ENCODE measurements at regions not wholly inside any gene's neighbourhood (a gene's known extent, or its start where the extent isn't known, plus 50 kb on each side); places are given as distances from the start of the nearest gene placed in this dataset.

- DNase-seq (ENCODE audit: low read depth, low spot score): no peak
- H3K9me1 ChIP-seq (replicated peaks; ENCODE audit: control insufficient read depth, extremely low read depth, insufficient read depth, low read length): no peaks in the 10 kb centered on the region
- BruUV-seq (replicated peaks): no TSS peak
- no peak overlapping the region for H3K4me2 ChIP-seq (ENCODE audit: insufficient read depth, low read length)
- H3K27me3 ChIP-seq (ENCODE audit: control insufficient read depth in 2 of 2, insufficient read depth in 2 of 2, low read length in 2 of 2): peaks cover 0 to 2% of the 10 kb centered on the region in 2 experiments
- TF ChIP-seq JUN (IDR thresholded peaks at IDR 0.05; ENCODE audit: borderline replicate concordance, insufficient read depth, insufficient read length, low read depth) (no peak), GATA2 (IDR thresholded peaks at IDR 0.05; ENCODE audit: insufficient read depth, insufficient read length, low read depth, low read length) (no peak), CTCF (IDR thresholded peaks at IDR 0.05; ENCODE audit: extremely low read depth in 1 of 2, insufficient read depth in 1 of 2, low read depth in 1 of 2, low read length in 2 of 2) (no peak), MYC (IDR thresholded peaks at IDR 0.05; ENCODE audit: low read depth, low read length) (no peak), EZH2 (IDR thresholded peaks at IDR 0.05; ENCODE audit: borderline replicate concordance, low read depth, low read length, severe bottlenecking) (no peak), FOS (IDR thresholded peaks at IDR 0.05; ENCODE audit: borderline replicate concordance, insufficient read depth, low read length) (no peak), POLR2AphosphoS5 (IDR thresholded peaks at IDR 0.05; ENCODE audit: insufficient read depth, low read depth, low read length) (no peak), MAX (IDR thresholded peaks at IDR 0.05; ENCODE audit: insufficient read depth, insufficient read length) (no peak), POLR2A (IDR thresholded peaks at IDR 0.05; ENCODE audit: low read depth, low read length) (no peak)
- H3K36me3 ChIP-seq (ENCODE audit: control insufficient read depth in 2 of 2, extremely low read depth in 1 of 2, insufficient read depth in 2 of 2, low read length in 2 of 2): no peaks in the 10 kb centered on the region
- H2AFZ ChIP-seq (ENCODE audit: low read depth, low read length): no peak overlapping the region
- H3K4me1 ChIP-seq (ENCODE audit: control insufficient read depth, extremely low read depth, insufficient read depth, low read length): no peaks in the 10 kb centered on the region
- ChIA-PET POLR2A (no interaction called here), CTCF (interaction anchor here (0.8 kb wide), 1 partner anchor 106 kb away, joined by 3 read pairs; no protein-coding TSS in a partner anchor)
- FAIRE-seq: no peak
- H3K79me2 ChIP-seq (ENCODE audit: control insufficient read depth, insufficient read depth, low read length): no peaks in the 10 kb centered on the region
- no peak overlapping the region for H3K4me3 ChIP-seq (replicated peaks in 1 of 3; ENCODE audit: insufficient read depth in 1 of 3, low read depth in 1 of 3, low read length in 3 of 3)
- H3K9ac ChIP-seq (replicated peaks; ENCODE audit: extremely low read depth, insufficient read depth, low read length): no peak overlapping the region
- H3K9me3 ChIP-seq (replicated peaks; ENCODE audit: control insufficient read depth, insufficient read depth, low read length): no peaks in the 10 kb centered on the region
- no peaks in the 10 kb centered on the region for H4K20me1 ChIP-seq (replicated peaks; ENCODE audit: control insufficient read depth, extremely low read depth, insufficient read depth, low read length)
- no peak overlapping the region for H3K27ac ChIP-seq (ENCODE audit: insufficient read depth, low read depth, low read length)
- intact Hi-C loops (cut with micrococcal nuclease): no loop called here
- dilution Hi-C loops (cut with MboI; ENCODE audit: extremely low pct_ligation_motif_present, low sequenced_read_pairs): no loop called here
Observed at GRCh38 chr5:123776761-123777160, 264.8 kb downstream of the CSNK1G3 start.

All from endothelial cell of umbilical vein (primary cell).